Progenitor cell of endocrine pancreas (in vitro differentiated cells): ENCODE measurements at regions not wholly inside any gene's neighbourhood (a gene's known extent, or its start where the extent isn't known, plus 50 kb on each side); places are given as distances from the start of the nearest gene placed in this dataset.

ENCODE experiments used
- DNase-seq: peaks from one replicate; pipeline ENCODE4 v3.0.0; 2021; ENCODE audit warnings: low spot score; ENCODE audit not compliant: unreplicated experiment
- H3K27ac Mint-ChIP-seq: 2 replicates; pipeline ENCODE4 v1.8.0; 2021; ENCODE audit warnings: mild to moderate bottlenecking, moderate library complexity, mixed read lengths
- H3K27me3 Mint-ChIP-seq: 2 replicates; pipeline ENCODE4 v1.8.0; 2021; ENCODE audit warnings: mixed read lengths
- H3K36me3 Mint-ChIP-seq: 2 replicates; pipeline ENCODE4 v1.8.0; 2022; ENCODE audit warnings: mixed read lengths; ENCODE audit not compliant: insufficient read depth
- H3K4me1 Mint-ChIP-seq: 2 replicates; pipeline ENCODE4 v1.8.0; 2021; ENCODE audit warnings: low read depth, mixed read lengths
- H3K4me3 Mint-ChIP-seq: 2 replicates; pipeline ENCODE4 v1.8.0; 2021; ENCODE audit warnings: low read depth, mild to moderate bottlenecking, moderate library complexity, mixed read lengths
- H3K9me3 Mint-ChIP-seq: 2 replicates; pipeline ENCODE4 v1.8.0; 2021; ENCODE audit warnings: low read depth, mixed read lengths
- CTCF ChIP-seq: fragments of 200-600 bp; sonication (generic); IDR thresholded peaks from one replicate; pipeline ENCODE4 v1.5.0; 2021; ENCODE audit warnings: antibody characterized with exemption, mild to moderate bottlenecking; ENCODE audit not compliant: unreplicated experiment

GRCh38 chr4:104248726-104249125 lies 246.0 kb downstream of the CXXC4 start:
- Mint-ChIP-seq H3K4me3 (no peak overlapping the region), H3K27me3 (no peaks in the 10 kb centered on the region), H3K4me1 (no peaks in the 10 kb centered on the region), H3K36me3 (no peaks in the 10 kb centered on the region), H3K27ac (no peak overlapping the region), H3K9me3 (peaks cover 27% of the 10 kb centered on the region)
- no peak for DNase-seq
- TF ChIP-seq CTCF = no peak

GRCh38 chr4:104235967-104236366 lies 258.7 kb downstream of the CXXC4 start:
- no peak for DNase-seq
- H3K27ac Mint-ChIP-seq = no peak overlapping the region
- no peaks in the 10 kb centered on the region for H3K9me3 Mint-ChIP-seq
- H3K27me3 Mint-ChIP-seq = no peaks in the 10 kb centered on the region
- TF ChIP-seq CTCF = no peak
- H3K36me3 Mint-ChIP-seq = no peaks in the 10 kb centered on the region
- no peak overlapping the region for H3K4me3 Mint-ChIP-seq
- H3K4me1 Mint-ChIP-seq = no peaks in the 10 kb centered on the region

GRCh38 chr4:104217526-104217925 lies 277.2 kb downstream of the CXXC4 start:
- Mint-ChIP-seq H3K36me3 (no peaks in the 10 kb centered on the region), H3K4me1 (peaks cover 5% of the 10 kb centered on the region), H3K27me3 (no peaks in the 10 kb centered on the region), H3K9me3 (peaks cover 8% of the 10 kb centered on the region), H3K4me3 (no peak overlapping the region), H3K27ac (no peak overlapping the region)
- DNase-seq = no peak
- TF ChIP-seq CTCF = no peak

- no peak for DNase-seq
- H3K4me1 Mint-ChIP-seq = peaks cover 12% of the 10 kb centered on the region
- H3K36me3 Mint-ChIP-seq = no peaks in the 10 kb centered on the region
- peaks cover 13% of the 10 kb centered on the region for H3K9me3 Mint-ChIP-seq
- no peaks in the 10 kb centered on the region for H3K27me3 Mint-ChIP-seq
- H3K4me3 Mint-ChIP-seq = no peak overlapping the region
- no peak for TF ChIP-seq CTCF
- H3K27ac Mint-ChIP-seq = no peak overlapping the region
These were observed 283.0 kb downstream of the CXXC4 start for GRCh38 chr4:104211657-104212056.

GRCh38 chr4:104210420-104210819 lies 284.3 kb downstream of the CXXC4 start:
- Mint-ChIP-seq H3K36me3 (no peaks in the 10 kb centered on the region), H3K9me3 (peaks cover 13% of the 10 kb centered on the region), H3K4me3 (no peak overlapping the region), H3K4me1 (peaks cover 12% of the 10 kb centered on the region), H3K27me3 (no peaks in the 10 kb centered on the region), H3K27ac (no peak overlapping the region)
- DNase-seq = no peak
- no peak for TF ChIP-seq CTCF
